Embryonic facial prominence (tissue), 1 donor: ENCODE measurements at regions not wholly inside any gene's neighbourhood (a gene's known extent, or its start where the extent isn't known, plus 50 kb on each side); places are given as distances from the start of the nearest gene placed in this dataset.
A peak's percentile ranks its signal among the peaks of the same experiment; 100 is the strongest.

Experiments
- DNase-seq: peaks from one replicate; pipeline ENCODE4 v3.0.0-alpha.2; 2016; ENCODE audit errors: extremely low spot score

DNA sequence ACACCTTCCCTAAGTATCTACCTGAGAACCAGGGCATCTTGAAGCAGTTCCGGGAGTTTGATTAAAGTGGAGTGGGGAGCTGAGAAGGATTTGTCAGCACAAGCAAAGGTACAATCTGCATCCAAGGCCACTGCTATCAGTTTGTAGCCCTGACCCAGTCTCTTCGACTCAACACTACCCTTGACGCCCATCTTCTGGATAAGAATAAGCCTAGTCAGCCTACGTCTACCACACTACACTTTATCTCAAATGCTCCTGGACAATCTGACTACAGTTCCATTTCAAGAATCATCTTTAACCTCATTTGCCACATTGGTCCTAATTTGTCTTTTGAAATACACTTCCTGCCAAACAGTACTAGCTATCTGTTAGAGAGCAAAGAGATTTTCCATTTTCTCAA lies 134.1 kb upstream of the C1GALT1 start:
- DNase-seq = no peak

DNA sequence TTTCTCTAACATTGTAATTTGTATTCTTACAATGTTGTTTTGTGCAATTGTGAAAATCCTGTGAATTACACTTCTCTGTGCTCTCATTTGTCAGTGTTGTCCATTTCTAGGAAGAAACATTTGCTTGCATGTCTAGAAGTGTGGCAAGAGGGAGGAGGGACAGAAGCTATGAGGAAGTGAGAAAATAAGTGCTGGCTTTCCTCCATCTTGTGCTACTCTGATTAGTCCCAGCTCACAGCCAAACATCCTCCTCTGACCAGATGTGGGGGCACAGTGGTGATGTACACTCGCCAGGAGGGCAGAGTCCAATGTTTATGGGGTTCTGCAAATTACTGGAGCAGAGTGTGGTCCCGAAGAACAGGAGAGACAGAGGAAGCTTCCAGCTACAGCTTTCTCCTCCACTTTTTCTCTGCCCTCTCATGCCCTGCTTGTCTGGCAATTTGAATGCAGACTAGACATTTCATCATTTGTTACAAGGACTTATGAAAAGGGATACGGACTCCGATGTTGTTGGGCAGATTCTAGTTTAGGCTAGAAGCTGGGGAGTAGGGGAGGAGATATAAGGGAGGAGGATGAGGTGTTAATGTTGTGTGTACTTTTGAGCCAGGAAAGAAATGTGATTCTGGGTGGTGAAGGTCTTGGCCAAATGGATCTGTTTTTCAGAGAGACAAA lies 131.0 kb upstream of the C1GALT1 start:
- no peak for DNase-seq

DNA sequence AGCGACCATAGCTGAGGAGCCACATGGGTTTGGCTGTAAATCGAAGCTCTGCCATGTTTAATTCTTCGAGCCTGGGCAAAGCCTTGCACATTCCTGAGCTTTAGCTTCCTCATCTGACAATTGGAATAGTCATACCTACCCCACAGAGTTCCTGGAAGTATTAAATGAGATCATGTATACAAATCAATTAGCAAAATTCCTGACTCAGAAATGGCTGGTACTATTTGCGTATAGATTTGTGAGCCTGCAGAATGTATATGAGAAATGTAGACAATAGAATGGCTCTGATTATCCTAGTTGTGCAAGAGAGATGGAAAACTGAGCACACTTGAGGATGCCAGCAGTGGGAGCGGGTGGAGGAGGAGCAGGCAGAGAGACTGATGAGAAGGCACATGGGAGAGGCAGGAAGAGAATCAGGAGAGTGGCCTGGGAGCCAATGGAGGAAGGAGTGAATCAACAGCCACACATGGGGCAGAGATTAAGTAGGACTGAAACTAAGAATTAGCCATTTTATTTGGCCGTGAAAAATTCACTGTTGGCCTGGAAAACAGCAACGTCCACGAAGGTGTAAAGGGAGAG lies 128.0 kb upstream of the C1GALT1 start:
- DNase-seq = no peak

DNA sequence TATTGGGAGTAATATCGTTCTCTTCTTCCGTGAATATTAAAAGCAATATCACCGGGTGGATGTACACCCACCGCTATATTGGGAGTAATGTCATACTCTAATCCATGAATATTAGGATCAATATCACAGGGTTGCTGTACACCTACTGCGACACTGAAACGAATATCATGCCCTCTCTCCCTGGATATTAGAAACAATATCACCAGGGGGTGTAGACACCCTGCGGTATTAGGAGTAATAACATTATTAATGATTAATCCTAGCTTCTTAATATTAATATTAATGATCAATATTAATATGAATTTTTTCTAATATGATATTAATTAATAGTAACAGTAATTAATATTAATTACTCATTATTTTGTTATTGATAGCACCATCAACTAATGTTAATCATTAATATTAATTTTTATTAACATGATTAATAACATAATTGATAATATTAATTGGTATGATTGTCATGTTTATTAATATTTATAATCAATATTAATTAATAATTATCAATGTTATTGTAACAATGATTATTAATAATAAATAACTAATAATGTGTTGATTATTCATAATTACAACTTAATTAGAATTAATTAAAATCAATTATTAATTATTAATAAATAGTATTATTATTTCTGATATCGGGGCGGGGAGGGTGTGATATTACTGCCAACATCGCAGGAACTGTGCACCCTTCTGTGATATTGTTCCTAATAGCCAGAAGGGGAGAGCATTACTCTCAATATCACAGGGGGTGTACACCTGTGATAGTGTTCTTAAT lies 121.3 kb upstream of the C1GALT1 start:
- DNase-seq = no peak

DNA sequence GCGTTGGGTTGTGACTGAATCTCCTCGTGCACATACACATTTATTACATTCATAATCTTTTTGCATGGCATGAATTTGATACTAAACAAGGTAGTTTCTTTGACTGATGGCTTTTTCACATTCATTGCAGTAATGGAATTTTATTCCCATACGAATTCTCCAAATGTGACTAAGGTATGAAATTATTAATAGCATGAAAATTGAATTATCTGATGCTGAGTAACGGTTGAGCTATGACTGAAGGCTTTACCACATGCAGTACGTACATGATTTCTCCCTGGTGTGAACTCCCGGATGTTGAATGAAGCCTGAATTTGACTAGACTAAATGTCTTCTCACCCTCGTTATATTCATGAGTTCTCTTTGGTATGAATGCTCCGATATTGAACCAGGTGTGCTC lies 104.4 kb upstream of the C1GALT1 start:
- no peak for DNase-seq

DNA sequence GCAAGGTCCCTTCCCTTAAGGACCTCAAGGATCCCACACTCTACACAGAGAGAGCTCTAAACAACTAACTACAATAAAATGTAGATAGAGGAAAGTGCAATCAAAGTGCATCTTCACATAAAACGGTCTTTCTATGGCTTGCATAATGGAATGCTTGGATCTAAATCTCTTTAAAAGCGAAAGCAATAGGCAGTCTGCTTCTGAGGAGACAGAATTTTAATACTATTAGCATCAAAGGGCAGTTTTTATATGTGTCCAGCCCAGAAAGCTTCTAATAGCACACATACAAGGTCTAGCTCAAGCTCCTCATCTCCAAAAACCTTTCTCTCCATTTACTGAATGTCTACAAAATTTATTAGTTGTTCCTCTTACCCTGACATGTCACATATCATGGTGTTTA lies 101.5 kb upstream of the C1GALT1 start:
- no peak for DNase-seq

DNA sequence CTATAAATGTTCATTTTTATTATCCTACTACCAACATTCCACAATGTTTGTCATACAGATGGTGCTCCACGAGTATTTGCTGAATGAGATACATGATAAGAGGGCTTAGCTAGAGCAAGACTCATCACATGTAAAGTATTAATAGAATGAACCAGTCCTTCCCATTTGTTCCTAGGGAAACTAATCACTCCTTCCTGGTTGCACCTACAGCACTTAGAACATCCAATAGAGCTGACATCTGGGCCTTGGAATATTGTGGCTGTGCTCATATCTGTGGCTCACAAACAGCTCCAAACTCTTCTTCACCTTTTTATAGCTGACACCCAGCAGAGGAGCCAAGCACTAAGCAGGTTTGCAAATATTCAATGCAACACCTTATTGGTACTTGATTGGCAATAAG lies 91.9 kb upstream of the C1GALT1 start:
- DNase-seq = no peak

DNA sequence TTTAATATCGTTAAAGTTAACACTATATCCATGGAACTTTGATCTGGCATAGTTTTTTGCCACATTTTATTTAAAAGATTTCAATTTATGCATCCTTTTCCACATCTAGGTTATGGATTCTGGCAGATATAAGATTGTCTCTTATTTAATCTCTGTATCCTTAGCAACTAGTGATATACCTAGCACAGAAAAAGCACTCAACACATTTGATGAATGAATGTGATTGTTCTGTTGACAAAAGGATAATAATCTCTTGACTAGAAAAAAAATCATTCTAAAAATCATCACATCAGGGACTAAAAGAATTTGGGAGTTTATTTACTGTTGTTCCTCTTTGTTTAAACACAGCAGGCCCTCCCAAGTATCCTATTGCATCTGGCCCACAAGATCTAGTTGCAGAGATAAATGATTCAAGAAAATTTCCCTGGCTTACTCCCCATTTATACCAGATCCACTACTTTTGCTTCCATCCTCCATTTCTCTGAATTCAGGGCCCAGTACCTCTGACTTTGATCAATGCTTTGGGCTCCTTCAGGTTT lies 84.0 kb upstream of the C1GALT1 start:
- no peak for DNase-seq

DNA sequence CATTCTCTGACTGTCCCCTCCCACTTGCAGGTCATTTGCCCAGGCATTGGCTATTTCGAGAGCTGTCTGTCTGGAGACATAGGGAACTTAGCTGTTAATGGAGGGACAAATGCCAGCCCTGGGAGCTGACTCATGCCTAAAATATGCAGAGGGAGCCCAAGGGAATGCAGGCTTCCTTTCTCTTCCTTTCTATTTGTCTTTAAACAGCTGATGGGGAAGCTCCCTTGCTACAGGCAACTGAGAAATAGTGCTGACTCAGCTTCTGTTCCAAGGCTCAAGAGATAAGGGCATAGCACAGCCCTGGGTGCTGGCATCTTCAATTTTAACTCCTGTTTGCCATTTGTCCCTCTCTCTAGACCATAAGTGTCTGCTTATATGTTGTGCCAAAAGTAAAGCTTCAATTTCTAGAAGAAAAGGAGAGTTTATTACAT lies 82.7 kb upstream of the C1GALT1 start:
- DNase-seq = peak; percentile 54

DNA sequence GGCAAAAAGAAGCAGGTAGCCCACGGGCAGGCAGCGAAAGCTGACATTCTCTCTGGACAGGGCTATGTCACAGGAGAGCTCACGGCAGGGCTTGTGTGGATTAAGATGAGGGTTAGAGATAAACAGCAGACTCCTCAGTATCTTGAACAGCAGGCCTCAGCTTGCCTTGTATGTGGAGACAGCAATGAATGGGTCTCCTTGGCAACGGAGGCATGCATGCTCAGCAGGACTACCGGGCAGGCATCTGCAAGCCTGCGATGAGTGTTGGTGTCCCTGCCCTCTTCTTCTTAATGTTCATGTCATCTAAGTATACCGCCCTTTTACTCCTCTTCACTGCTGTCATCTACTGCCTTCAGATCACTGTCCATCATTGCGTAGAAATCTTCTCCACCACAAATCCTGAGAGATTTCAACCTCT lies 81.9 kb upstream of the C1GALT1 start:
- no peak for DNase-seq

DNA sequence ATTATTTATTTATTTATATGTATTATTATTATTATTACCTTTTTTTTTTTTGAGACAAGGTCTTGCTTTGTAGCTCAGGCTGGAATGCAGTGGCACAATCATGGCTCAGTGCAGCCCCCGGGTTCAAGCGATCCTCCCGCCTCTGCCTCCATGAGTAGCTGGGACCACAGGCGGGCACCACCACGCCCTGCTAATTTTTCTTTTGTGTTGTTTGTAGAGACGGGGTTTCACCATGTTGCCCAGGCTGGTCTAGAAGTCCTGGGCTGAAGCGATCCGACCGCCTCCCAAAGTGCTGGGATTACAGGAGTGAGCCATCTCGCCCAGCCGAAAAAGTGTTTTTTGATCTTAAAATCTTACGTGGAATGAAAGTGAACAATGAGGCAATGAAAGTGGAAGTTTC lies 79.4 kb upstream of the C1GALT1 start:
- no peak for DNase-seq

DNA sequence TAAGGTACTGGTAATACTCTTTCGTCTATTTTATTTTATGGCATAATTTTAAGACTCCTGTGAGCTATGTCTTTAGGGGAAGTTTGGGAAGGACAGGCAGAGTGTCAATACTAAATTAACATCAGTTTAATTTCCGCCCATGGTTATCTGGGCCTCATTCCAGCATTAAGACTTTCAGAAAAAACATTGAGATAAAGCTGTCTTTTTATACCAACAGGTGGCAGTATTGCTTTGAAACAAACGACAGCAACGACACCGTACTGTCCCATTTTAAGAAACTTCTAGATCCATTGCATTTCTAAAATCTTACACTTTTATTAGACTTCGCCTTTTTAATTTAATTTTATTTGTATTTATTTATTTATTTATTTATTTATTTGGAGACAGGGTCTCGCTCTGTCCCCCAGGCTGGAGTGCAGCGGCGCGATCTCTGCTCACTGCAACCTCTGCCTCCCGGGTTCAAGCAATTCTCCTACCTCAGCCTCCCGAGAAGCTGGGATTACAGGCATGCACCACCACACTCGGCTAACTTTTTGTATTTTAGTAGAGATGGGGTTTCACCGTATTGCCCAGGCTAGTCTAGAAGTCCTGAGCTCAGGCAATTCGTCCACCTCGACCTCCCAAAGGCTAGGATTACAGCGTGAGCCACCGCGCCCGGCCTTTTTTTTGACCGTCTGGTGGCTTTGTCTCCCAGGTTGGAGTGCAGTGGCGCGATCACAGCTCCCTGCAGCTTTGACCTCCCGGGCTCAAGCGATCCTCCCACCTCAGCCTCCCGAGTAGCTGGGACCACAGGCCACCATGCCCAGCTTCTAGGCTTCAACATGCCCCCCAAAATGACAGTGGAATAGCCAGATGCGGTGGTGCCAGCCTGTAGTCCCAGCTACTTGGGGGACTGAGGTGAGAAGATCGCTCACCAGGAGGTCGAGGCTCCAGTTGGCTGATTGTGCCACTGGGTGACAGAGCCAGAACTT lies 78.7 kb upstream of the C1GALT1 start:
- no peak for DNase-seq

DNA sequence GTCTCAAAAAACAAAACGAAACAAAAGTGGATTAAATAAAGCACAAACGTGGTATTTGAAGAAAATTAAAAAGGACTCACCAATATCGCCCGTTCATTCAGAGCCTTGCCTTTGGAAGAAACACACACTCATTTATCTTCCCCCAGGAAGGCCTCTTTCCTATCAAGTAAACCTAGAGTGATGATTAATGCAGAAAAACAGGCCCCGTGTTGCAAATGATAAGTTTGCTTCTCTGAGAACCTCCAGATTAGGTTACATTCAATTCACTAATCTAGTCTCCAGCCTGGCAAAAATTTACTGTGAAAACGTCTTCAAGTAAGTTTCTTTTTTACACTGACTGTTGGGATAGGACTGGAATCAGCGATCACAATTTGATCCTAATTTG lies 78.0 kb upstream of the C1GALT1 start:
- DNase-seq = no peak

DNA sequence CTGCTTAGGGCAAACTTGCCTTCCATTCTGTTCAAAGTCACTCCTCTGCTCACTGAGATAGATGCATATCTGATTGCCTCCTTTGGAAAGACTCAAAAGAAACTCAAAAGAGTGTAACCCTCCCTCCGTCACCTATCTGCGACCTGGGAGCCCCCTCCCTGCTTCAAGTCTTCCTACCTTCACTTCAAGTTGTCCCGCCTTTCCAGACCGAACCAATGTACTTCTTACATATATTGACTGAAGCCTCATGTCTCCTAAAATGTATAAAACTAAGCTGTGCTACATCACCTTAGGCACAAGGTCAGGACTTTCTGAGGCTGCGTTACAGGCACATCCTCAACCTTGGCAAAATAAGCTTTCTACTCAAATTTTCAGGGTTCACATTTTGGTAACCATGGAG lies 77.4 kb upstream of the C1GALT1 start:
- no peak for DNase-seq

DNA sequence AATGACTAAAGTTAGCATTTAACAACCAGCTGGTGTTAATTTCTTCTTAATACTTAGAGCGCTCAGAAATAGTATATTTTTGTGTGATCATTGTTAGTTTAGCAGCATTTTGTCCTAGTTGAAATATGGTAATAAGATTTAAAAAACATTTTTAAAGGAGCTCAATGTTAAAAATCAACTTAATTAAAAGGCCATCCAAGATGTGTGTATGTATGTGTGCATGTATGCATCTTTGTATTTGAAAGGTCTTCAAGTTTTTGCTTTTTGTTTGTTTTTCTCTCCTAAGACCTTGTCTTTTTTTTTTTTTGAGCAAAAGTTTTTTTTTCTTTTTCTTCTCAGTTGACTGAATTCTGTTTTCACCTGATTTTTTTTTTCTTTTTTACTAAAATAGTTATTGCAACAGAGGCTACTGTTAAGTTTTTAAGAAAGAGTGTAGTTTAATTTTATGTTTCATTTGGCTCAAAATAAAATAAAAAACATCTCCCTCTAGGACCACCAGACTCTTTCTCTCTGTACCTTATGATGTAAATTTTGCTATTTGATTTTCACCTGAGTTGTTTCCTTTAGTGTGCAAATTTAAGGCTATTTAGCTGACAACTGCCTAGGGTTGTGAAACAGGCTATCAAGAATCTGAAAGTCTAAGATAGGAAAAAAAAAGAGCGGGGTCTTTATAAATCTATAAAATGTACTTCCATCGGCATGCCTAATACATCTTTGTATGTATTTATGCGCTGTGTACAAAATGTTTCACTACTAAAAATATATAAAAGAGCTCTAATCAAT lies 76.4 kb upstream of the C1GALT1 start:
- DNase-seq = no peak

DNA sequence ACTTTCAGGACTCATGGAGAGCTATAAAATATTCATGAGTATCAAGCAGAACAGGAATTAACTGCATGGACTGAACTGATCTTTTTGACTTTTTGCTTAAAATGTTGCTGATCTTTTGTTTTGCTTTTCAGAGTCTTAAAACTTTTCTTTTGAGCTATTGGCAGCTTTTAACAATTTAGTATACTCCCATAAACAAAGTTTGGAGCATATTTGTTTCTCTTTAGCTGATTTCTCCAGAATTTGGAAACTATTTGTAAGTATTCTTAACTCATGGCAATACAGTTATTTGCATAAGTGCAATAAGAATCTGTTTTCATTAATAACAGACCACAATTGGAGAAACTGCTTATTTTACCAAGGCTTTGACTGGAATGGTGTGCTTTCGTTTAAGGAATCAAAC lies 73.4 kb upstream of the C1GALT1 start:
- DNase-seq = no peak

DNA sequence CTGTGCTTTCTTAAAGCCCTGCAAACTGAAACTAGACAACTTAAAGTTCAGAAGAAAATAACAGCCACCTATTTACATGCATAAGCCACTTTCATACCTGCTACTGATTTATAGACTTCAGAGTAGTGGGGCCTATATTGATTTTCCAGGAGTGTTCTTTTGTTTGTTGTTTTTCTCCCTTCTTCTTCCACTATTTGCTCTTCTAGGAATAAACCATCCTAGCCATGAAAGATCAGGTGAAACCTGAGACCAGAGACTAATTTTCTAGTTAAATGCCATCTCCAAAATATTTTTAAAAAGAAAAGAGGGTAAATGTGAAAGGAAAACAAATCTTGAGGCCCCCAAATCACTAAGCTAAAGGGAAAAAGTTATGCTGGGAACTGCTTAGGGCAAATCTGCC lies 72.4 kb upstream of the C1GALT1 start:
- DNase-seq = no peak

DNA sequence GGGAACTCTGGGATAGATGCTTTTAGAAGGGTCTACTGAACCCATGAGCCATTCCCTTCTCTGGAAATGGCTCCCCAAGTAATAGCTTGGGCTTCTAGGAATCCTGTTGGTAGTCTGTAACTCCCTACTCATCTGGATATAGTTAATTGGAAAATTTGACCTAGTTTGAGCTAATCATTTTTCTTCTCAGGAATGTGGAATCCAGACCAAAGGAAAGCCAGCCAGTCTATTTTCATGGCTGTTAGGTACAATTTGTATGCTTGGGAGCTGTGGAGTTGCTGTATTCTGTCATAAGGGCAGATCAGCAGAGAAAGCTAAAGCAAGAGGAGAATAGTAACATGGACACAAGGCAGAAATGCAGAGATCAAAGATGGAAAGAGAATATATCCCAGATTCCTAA lies 71.6 kb upstream of the C1GALT1 start:
- no peak for DNase-seq

DNA sequence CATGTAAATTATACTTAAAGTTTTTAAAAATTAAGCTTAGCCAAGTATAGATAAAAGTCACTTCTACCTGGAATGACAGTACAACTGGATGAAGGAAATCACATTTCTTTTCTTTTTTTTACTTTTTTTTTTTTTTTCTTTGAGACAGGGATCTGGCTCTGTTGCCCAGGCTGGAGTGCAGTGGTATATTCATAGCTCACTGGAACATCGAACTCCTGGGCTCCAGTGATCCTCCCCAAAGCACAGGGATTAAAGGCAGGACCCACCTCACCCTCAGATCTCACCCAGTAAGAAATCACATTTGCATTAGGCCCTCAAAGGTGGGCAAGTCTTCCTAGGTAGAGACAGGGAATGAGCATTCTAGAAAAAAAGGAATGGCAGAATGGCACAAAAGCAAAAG lies 69.5 kb upstream of the C1GALT1 start:
- DNase-seq = no peak

DNA sequence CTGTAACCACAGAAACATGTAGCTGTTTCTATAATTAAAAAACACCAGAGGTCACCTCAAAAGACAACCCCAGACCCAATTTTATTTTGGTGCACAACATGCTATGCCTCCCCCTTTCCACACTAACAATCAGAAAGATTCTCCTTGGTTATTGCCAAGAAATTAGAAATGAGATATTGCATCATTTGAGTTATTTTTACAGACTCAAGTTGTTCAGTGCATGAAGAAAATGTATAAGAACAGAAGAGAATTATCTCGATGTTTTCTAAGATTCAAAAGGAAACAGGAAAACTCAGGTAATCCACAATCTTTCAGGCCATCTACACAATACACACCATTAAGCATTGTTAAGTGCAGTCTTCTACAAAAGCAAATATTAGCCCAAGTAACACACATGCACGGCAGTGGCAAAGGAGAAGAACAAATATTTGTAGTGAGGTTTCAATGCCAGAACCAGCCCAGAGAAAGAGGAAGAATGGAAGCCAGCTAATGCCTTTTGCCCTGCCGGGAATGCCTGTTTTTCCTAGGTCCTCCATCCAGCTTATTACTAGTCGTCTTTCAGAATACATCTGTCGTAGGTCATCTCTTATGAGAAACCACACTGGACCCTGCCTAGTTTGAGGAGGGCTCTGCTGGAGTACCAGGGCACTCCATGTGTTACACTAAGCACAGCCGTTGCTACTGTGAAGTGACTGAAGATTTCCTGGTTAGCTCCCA lies 67.6 kb upstream of the C1GALT1 start:
- DNase-seq = no peak
